ENCODE measurements at regions not wholly inside any gene's neighbourhood (a gene's known extent, or its start where the extent isn't known, plus 50 kb on each side); places are given as distances from the start of the nearest gene placed in this dataset.

GRCh38 chr13:74248477-74248876 lies 114.3 kb upstream of the KLF12 start:
- TF ChIP-seq, protein P1, sequence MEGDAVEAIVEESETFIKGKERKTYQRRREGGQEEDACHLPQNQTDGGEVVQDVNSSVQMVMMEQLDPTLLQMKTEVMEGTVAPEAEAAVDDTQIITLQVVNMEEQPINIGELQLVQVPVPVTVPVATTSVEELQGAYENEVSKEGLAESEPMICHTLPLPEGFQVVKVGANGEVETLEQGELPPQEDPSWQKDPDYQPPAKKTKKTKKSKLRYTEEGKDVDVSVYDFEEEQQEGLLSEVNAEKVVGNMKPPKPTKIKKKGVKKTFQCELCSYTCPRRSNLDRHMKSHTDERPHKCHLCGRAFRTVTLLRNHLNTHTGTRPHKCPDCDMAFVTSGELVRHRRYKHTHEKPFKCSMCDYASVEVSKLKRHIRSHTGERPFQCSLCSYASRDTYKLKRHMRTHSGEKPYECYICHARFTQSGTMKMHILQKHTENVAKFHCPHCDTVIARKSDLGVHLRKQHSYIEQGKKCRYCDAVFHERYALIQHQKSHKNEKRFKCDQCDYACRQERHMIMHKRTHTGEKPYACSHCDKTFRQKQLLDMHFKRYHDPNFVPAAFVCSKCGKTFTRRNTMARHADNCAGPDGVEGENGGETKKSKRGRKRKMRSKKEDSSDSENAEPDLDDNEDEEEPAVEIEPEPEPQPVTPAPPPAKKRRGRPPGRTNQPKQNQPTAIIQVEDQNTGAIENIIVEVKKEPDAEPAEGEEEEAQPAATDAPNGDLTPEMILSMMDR (IDR thresholded peaks at IDR 0.05; ENCODE audit: insufficient read depth, low read length, poor library complexity, severe bottlenecking) = no peak
- no peak for TF ChIP-seq EZH2phosphoT487 (conservative IDR thresholded peaks at IDR 0.05; ENCODE audit: low read length)

All from SU-DHL-6 (cell line).